Naive thymus-derived CD4-positive, alpha-beta T cell (primary cell): ENCODE measurements at regions not wholly inside any gene's neighbourhood (a gene's known extent, or its start where the extent isn't known, plus 50 kb on each side); places are given as distances from the start of the nearest gene placed in this dataset.

Source experiments
- ATAC-seq: fragments of 150-1000 bp; cut with Tn5 transposase; 2 replicates; pipeline ENCODE4 v1.10.0; 2021; ENCODE audit warnings: mild to moderate bottlenecking, moderate library complexity
- CTCF ChIA-PET: fragments of 350-600 bp; sonication (Branson Sonifier 250); formaldehyde crosslinking; loops from one replicate; lab custom pipeline; 2021; ENCODE audit warnings: antibody characterized with exemption; lab: Charles Lee
- POLR2A ChIA-PET: fragments of 350-600 bp; sonication (Branson Sonifier 250); formaldehyde crosslinking; loops from one replicate; lab custom pipeline; 2021; ENCODE audit warnings: antibody characterized with exemption, inconsistent platforms; lab: Charles Lee
- DNase-seq, 9 donors: peaks; one replicate each; pipeline versions ENCODE4 v3.0.0 to v3.0.0-alpha.2; 2020 to 2022; ENCODE audit warnings: mixed read lengths in 1 of 9
- H3K27ac ChIP-seq: one replicate; pipeline ENCODE4 v1.7.0; 2013; ENCODE audit warnings: mild to moderate bottlenecking, low read depth, low read length, moderate library complexity
- H3K27me3 ChIP-seq, 2 donors: one replicate each; pipeline ENCODE4 v1.7.0; 2013; ENCODE audit warnings: low read length in 2 of 2, mild to moderate bottlenecking in 2 of 2, moderate library complexity in 2 of 2; ENCODE audit not compliant: control insufficient read depth in 2 of 2, insufficient read depth in 2 of 2
- H3K36me3 ChIP-seq, 3 experiments: 1 replicate in 2 of 3; 2 replicates in 1 of 3; pipeline ENCODE4 v1.7.0; 2013; ENCODE audit warnings: low read length in 3 of 3, mild to moderate bottlenecking in 3 of 3, moderate library complexity in 1 of 3; ENCODE audit not compliant: insufficient read depth in 3 of 3, control insufficient read depth in 2 of 3
- H3K4me1 ChIP-seq, 2 donors: one replicate each; pipeline ENCODE4 v1.7.0; 2013; ENCODE audit warnings: low read length in 2 of 2, mild to moderate bottlenecking in 2 of 2, moderate library complexity in 1 of 2; ENCODE audit not compliant: control insufficient read depth in 2 of 2, insufficient read depth in 2 of 2
- H3K4me3 ChIP-seq: 2 replicates; pipeline ENCODE4 v1.7.0; 2013; ENCODE audit warnings: mild to moderate bottlenecking, low read length
- H3K9me3 ChIP-seq, 3 experiments: 1 replicate in 2 of 3; 2 replicates in 1 of 3; pipeline ENCODE4 v1.7.0; 2013; ENCODE audit warnings: low read length in 3 of 3; ENCODE audit not compliant: control insufficient read depth in 2 of 3
- H3K27ac Mint-ChIP-seq, 9 donors: one replicate each; pipeline ENCODE4 v1.8.0; 2020 to 2022; ENCODE audit warnings: mixed read lengths in 9 of 9, mild to moderate bottlenecking in 8 of 9, moderate library complexity in 5 of 9, inconsistent platforms in 2 of 9
- H3K27me3 Mint-ChIP-seq, 5 donors: one replicate each; pipeline ENCODE4 v1.8.0; 2021 to 2022; ENCODE audit warnings: mixed read lengths in 5 of 5, mild to moderate bottlenecking in 1 of 5
- H3K36me3 Mint-ChIP-seq, 5 donors: one replicate each; pipeline ENCODE4 v1.8.0; 2020 to 2022; ENCODE audit warnings: mixed read lengths in 5 of 5, mild to moderate bottlenecking in 3 of 5, inconsistent platforms in 1 of 5
- H3K4me1 Mint-ChIP-seq, 7 donors: one replicate each; pipeline ENCODE4 v1.8.0; 2020 to 2022; ENCODE audit warnings: mixed read lengths in 7 of 7, mild to moderate bottlenecking in 3 of 7, inconsistent platforms in 1 of 7
- H3K4me3 Mint-ChIP-seq, 10 donors: one replicate each; pipeline ENCODE4 v1.8.0; 2020 to 2022; ENCODE audit warnings: mild to moderate bottlenecking in 10 of 10, mixed read lengths in 10 of 10, moderate library complexity in 6 of 10, inconsistent platforms in 2 of 10
- H3K9me3 Mint-ChIP-seq, 11 donors: one replicate each; pipeline ENCODE4 v1.8.0; 2020 to 2022; ENCODE audit warnings: mixed read lengths in 11 of 11, mild to moderate bottlenecking in 4 of 11, inconsistent platforms in 1 of 11, moderate library complexity in 1 of 11
- intact Hi-C, 2 donors: fragments of 100-400 bp; cut with micrococcal nuclease; formaldehyde crosslinking; loops; one replicate each; pipeline ENCODE4 v1.15.1; 2023

- Mint-ChIP-seq H3K4me1 (no peaks in the 10 kb centered on the region), H3K27me3 (peaks cover 12 to 29% (median 17%) of the 10 kb centered on the region in 5 donors), H3K36me3 (no peaks in the 10 kb centered on the region), H3K27ac (no peak overlapping the region), H3K9me3 (peaks cover 0 to 3% (median 0%) of the 10 kb centered on the region in 11 donors), H3K4me3 (no peak overlapping the region)
- Histone ChIP-seq H3K36me3 (no peaks in the 10 kb centered on the region), H3K4me1 (no peaks in the 10 kb centered on the region), H3K27me3 (no peaks in the 10 kb centered on the region), H3K9me3 (no peaks in the 10 kb centered on the region), H3K27ac (no peak overlapping the region), H3K4me3 (no peak overlapping the region)
- CTCF ChIA-PET, result no interaction called here
- DNase-seq (no peak), ATAC-seq (no peak)
- intact Hi-C loops, result no loop called here
- POLR2A ChIA-PET, result no interaction called here
Measured at GRCh38 chr15:79535536-79535935, 103.4 kb downstream of the MINAR1 start.

- intact Hi-C loops, result no loop called here
- Histone ChIP-seq H3K27me3 (no peaks in the 10 kb centered on the region), H3K4me1 (no peaks in the 10 kb centered on the region), H3K4me3 (no peak overlapping the region), H3K9me3 (no peaks in the 10 kb centered on the region), H3K36me3 (no peaks in the 10 kb centered on the region), H3K27ac (no peak overlapping the region)
- CTCF ChIA-PET, result no interaction called here
- Mint-ChIP-seq H3K4me1 (no peaks in the 10 kb centered on the region), H3K9me3 (peaks cover 0 to 3% (median 0%) of the 10 kb centered on the region in 11 donors), H3K4me3 (no peak overlapping the region), H3K27ac (no peak overlapping the region), H3K36me3 (no peaks in the 10 kb centered on the region), H3K27me3 (peaks cover 4 to 18% (median 13%) of the 10 kb centered on the region in 5 donors)
- no peak for DNase-seq
- POLR2A ChIA-PET, result no interaction called here
- ATAC-seq, result no peak
Measured at GRCh38 chr15:79538527-79538926, 106.4 kb downstream of the MINAR1 start.

- H3K4me3 Mint-ChIP-seq, result no peak overlapping the region
- no peak for ATAC-seq
Measured at GRCh38 chr15:79539401-79539800, 107.3 kb downstream of the MINAR1 start.

GRCh38 chr15:79540551-79540950 lies 108.4 kb downstream of the MINAR1 start:
- Histone ChIP-seq H3K9me3 (no peaks in the 10 kb centered on the region), H3K27me3 (no peaks in the 10 kb centered on the region), H3K27ac (no peak overlapping the region), H3K4me3 (no peak overlapping the region), H3K36me3 (no peaks in the 10 kb centered on the region), H3K4me1 (no peaks in the 10 kb centered on the region)
- DNase-seq (no peak), ATAC-seq (no peak)
- H3K4me3 Mint-ChIP-seq, result no peak overlapping the region
- H3K27me3 Mint-ChIP-seq, result peaks cover 0 to 12% (median 10%) of the 10 kb centered on the region in 5 donors
- CTCF ChIA-PET, result no interaction called here
- H3K9me3 Mint-ChIP-seq, result peaks cover 0 to 3% (median 0%) of the 10 kb centered on the region in 11 donors
- no peak overlapping the region for H3K27ac Mint-ChIP-seq
- no peaks in the 10 kb centered on the region for H3K4me1 Mint-ChIP-seq
- POLR2A ChIA-PET, result no interaction called here
- intact Hi-C loops, result no loop called here
- no peaks in the 10 kb centered on the region for H3K36me3 Mint-ChIP-seq

More at GRCh38 chr15:79539401-79539800, 107.3 kb downstream of the MINAR1 start:
- H3K9me3 Mint-ChIP-seq, result peaks cover 0 to 3% (median 0%) of the 10 kb centered on the region in 11 donors
- H3K27me3 Mint-ChIP-seq, result peaks cover 4 to 18% (median 10%) of the 10 kb centered on the region in 5 donors
- Histone ChIP-seq H3K27me3 (no peaks in the 10 kb centered on the region), H3K27ac (no peak overlapping the region), H3K4me3 (no peak overlapping the region), H3K4me1 (no peaks in the 10 kb centered on the region), H3K9me3 (no peaks in the 10 kb centered on the region), H3K36me3 (no peaks in the 10 kb centered on the region)
- H3K36me3 Mint-ChIP-seq, result no peaks in the 10 kb centered on the region
- no peak overlapping the region for H3K27ac Mint-ChIP-seq
- H3K4me1 Mint-ChIP-seq, result no peaks in the 10 kb centered on the region
- DNase-seq, result no peak
- ChIA-PET CTCF (no interaction called here), POLR2A (no interaction called here)
- intact Hi-C loops, result no loop called here

GRCh38 chr15:79541196-79541595 lies 109.1 kb downstream of the MINAR1 start:
- Mint-ChIP-seq H3K27ac (no peak overlapping the region), H3K9me3 (peaks cover 0 to 3% (median 0%) of the 10 kb centered on the region in 11 donors), H3K36me3 (no peaks in the 10 kb centered on the region), H3K4me3 (no peak overlapping the region), H3K27me3 (peaks cover 0 to 10% (median 9%) of the 10 kb centered on the region in 5 donors), H3K4me1 (no peaks in the 10 kb centered on the region)
- Histone ChIP-seq H3K36me3 (no peaks in the 10 kb centered on the region), H3K27ac (no peak overlapping the region), H3K4me1 (no peaks in the 10 kb centered on the region), H3K27me3 (no peaks in the 10 kb centered on the region), H3K9me3 (no peaks in the 10 kb centered on the region), H3K4me3 (no peak overlapping the region)
- DNase-seq, result no peak
- intact Hi-C loops, result no loop called here
- ChIA-PET CTCF (no interaction called here), POLR2A (no interaction called here)
- no peak for ATAC-seq

- H3K27me3 Mint-ChIP-seq, result peaks cover 0 to 10% (median 5%) of the 10 kb centered on the region in 5 donors
- no peak overlapping the region for H3K4me3 Mint-ChIP-seq
- Histone ChIP-seq H3K27ac (no peak overlapping the region), H3K4me1 (no peaks in the 10 kb centered on the region), H3K27me3 (no peaks in the 10 kb centered on the region), H3K36me3 (no peaks in the 10 kb centered on the region), H3K4me3 (no peak overlapping the region), H3K9me3 (no peaks in the 10 kb centered on the region)
- no peaks in the 10 kb centered on the region for H3K36me3 Mint-ChIP-seq
- intact Hi-C loops, result no loop called here
- H3K27ac Mint-ChIP-seq, result no peak overlapping the region
- POLR2A ChIA-PET, result no interaction called here
- no peaks in the 10 kb centered on the region for H3K4me1 Mint-ChIP-seq
- peaks cover 0 to 3% (median 0%) of the 10 kb centered on the region in 11 donors for H3K9me3 Mint-ChIP-seq
- CTCF ChIA-PET, result interaction anchor here (0.5 kb wide), 1 partner anchor 1812 kb away, joined by 4 read pairs; no protein-coding TSS in a partner anchor
- DNase-seq, result no peak
- ATAC-seq, result no peak
Measured at GRCh38 chr15:79543097-79543496, 111.0 kb downstream of the MINAR1 start.

- DNase-seq (no peak), ATAC-seq (no peak)
- Histone ChIP-seq H3K4me1 (no peaks in the 10 kb centered on the region), H3K4me3 (no peak overlapping the region), H3K27ac (no peak overlapping the region), H3K27me3 (no peaks in the 10 kb centered on the region), H3K36me3 (no peaks in the 10 kb centered on the region), H3K9me3 (no peaks in the 10 kb centered on the region)
- Mint-ChIP-seq H3K27me3 (peaks cover 16 to 29% (median 26%) of the 10 kb centered on the region in 5 donors), H3K36me3 (no peaks in the 10 kb centered on the region), H3K27ac (no peak overlapping the region), H3K4me1 (no peaks in the 10 kb centered on the region), H3K9me3 (no peaks in the 10 kb centered on the region), H3K4me3 (no peak overlapping the region)
- ChIA-PET POLR2A (no interaction called here), CTCF (no interaction called here)
- intact Hi-C loops, result no loop called here
Measured at GRCh38 chr15:79549196-79549595, 117.1 kb downstream of the MINAR1 start.
